Activated CD8-positive, alpha-beta memory T cell treated with anti-CD3 and anti-CD28 coated beads for 24 hours (primary cell): ENCODE measurements at regions not wholly inside any gene's neighbourhood (a gene's known extent, or its start where the extent isn't known, plus 50 kb on each side); places are given as distances from the start of the nearest gene placed in this dataset.
"Not testable (repeated sequence)": the region's sequence is repeated elsewhere in the genome, so short reads cannot be mapped to it uniquely, and the experiment has no call there.

Source experiments
- DNase-seq: peaks from one replicate; pipeline ENCODE4 v3.0.0-alpha.2; 2020

DNA sequence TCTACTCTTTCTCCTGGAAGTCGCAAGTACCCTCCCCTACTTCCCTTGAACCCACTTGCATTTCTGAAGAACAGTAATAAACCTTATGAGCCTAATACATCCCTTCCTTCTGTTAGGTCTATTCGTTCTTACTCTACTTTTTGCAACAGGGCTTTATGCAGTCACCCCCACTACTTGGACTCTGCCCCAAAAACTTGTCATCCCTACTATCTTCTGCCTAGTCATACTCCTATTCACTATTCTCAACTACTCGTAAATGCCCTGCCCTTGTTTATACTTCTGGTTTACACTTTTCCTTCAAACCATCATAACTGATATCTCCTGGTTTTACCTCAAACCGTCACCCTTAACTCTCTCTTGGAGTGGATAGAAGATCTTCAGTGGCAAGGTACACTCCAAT, 55.2 kb upstream of the SLIT2 start:
- DNase-seq = no peak

DNA sequence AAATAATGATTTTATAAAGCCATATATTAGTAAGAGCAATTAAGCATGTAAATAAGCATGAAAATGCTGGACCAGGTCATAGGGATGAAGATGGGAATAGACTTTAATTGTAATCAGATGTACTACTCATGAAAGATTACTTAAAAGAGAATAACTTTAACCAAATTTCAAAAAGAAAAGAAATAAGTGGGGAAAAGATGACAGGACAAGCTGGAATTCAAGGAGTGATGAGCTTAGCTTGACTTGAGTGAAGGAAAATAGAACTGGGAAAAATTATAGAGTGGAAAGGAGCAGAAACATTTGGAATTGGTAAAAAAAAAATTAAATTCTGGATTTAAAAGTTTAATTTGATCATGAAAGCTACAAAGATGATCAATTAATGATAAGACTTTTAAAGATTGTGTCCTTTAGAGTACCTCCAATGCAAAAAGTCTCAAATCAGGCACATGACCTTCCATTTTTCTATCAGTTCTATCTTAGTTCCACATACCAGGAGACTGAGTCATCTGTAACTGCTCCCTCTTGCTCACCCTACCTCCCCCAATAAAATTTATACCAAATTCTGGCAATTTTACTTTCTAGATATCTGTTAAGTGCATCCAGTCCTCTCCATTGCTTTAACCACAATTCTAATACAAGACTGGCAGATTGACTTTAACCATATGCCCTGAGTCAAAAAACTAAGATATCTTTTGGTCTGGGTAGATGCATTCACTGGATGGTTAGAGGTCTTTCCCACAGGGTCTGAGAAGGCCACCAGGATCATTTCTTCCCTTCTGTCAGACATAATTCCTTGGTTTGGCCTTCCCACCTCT, 56.4 kb upstream of the SLIT2 start:
- DNase-seq = no peak

DNA sequence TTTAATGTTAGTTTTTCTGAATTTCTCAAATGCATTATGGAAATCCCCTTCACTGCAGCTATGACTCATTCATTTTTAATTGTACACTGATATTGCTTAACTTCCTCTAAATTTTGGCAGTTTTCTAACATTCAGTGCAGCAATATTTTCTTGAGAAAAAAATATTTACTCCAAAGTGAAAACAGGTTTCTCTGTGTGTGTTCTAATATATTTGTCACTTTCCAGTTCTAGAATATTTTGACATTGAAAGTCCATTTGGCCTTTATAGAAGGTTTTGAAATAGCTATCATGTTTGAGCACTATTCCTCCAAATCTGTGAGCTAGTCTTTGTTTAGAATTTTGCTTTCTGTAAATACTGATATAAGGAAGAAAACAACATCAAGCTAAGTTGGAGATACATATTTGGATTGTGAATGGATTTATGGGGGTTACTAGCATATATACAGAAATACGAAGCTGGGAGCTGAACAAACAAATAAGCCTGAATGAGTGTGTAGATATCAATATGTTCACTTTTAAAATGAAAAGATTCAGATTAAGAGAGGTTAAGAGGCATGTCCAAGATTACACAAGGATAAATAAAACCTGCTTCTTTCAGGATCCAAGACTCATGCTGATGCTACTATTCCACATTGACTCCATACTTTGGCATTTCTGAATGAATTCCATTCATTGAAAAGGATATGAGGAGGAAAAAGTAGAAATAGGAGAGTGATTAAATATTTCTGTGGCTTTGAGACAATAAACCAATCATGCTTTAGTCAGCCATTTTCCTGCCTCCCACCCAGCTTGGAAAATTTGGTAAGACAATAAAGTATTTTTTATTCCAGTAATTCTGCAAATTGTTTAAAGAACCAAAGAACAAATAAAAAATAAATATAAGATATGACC, 57.3 kb upstream of the SLIT2 start:
- DNase-seq = no peak

DNA sequence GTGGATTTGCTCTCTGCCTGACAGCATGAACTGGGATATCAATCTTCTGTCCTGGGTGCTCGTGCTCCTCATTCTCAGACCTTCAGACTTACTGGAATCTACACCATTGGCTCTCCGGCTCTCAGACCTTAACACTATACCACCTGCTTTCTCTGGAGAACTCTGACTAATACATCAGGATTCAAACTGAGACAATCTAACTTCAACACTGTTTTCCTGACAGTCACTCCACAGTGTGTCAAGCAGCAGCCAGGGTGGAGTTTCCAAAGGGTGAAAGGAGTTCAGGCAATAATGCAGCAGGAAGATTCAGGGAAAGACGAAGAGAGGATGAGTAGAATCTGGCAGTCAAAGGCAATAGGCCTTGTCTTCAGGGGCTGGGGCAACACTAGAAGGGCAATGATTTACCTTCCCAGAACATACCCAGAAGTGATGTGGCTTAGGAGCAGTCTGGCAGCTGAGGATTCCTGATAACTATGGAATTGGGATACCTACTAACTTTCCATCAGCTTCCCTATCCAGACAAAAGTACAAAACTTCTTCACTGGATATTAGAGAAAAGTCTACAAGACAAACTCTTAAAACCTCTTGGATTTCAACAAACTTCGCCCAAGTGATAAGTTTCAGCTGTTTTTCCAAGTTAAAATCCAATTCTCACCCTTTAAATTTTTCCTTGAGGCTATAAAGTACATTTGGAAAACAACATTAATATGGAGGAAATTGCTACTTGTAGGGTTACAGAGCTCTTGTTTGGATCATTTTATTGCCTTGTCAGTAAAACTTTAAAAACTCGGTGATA, 58.4 kb upstream of the SLIT2 start:
- DNase-seq = no peak

DNA sequence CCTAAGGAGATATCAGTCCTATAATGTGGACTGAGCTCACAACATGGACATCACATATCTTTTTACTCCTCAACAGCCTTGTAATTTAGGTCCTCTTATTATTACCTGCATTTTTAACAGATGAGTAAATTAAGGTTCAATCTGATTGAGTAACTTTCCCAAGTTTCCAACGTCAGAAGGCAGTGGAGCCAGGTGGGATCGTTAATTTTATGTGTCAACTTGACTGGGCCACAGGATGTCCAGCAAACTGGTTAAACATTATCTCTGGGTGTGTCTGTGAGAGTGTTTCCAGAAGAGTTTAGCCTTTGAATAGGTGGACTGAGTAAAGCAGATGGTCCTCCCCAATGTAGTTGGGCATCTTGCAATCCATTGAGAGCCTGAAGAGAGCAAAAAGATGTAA, 59.0 kb upstream of the SLIT2 start:
- DNase-seq = no peak

DNA sequence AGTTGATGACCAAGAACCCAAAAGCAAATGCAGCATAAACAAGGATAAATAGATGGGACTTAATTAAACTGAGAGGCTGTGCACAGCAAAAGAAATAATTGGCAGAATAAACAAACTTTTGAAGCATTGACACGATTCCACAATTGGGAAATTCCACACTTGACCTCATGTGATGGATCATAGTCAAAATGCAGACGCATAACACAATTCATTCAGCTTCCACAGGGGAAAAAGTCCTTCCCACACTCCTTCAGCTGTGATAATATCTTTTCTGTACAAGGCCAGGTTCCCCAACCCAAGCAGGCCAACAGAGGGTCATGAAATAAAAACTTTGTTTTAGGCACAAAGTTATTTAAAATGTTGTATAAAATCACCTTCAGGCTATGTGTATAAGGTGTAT, 66.6 kb upstream of the SLIT2 start:
- no peak for DNase-seq

DNA sequence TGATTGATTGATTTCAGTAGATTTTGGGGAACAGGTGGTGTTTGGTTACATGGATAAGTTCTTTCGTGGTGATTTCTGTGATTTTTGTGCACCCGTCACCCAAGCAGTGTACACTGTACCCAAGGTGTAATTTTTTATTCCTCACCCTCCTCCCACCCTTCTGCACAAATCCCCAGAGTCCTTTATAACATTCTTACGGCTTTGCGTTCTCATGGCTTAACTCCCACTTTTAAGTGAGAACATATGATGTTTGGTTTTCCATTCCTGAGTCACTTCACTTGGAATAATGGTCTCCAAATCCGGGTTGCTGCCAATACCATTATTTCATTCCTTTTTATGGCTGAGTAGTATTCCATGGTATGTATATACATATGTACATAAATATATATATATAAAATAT, 68.6 kb upstream of the SLIT2 start:
- not testable (repeated sequence) for DNase-seq

DNA sequence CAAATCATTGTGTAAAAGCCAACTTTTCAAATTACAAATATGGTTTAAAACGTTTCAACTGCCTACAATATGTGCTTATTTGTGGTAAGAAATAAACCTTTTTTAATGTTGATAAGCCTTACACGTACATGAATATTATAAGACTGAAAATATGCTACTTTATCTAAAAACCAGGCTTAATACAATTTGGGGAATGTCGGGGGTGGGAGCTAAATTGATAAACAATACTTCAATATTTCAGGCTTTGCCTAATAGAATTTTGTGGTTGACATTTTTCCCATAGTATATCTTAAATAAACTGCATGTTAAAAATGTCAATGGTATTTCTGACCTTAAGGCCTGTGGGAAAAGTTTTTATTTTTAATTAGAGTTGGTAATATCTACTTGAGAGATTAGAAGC, 69.8 kb upstream of the SLIT2 start:
- no peak for DNase-seq

DNA sequence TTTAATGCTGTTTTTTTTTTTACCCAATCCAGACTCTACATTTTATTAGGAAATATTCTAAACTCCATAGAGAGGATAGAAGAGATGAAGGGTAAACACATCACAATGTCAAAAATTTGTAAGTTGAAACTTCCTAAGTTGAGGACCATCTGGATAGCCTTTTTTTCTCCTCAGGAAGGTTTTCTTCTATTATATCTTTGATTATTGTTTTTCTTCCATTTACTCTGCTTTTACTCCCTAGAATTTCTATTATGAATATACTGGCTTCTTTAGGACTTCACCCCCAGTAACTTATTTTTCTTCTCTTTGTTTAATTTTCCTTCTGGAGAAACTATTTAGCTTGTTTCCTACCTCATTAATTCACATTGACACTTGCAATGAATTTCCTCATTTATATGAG, 71.2 kb upstream of the SLIT2 start:
- no peak for DNase-seq

DNA sequence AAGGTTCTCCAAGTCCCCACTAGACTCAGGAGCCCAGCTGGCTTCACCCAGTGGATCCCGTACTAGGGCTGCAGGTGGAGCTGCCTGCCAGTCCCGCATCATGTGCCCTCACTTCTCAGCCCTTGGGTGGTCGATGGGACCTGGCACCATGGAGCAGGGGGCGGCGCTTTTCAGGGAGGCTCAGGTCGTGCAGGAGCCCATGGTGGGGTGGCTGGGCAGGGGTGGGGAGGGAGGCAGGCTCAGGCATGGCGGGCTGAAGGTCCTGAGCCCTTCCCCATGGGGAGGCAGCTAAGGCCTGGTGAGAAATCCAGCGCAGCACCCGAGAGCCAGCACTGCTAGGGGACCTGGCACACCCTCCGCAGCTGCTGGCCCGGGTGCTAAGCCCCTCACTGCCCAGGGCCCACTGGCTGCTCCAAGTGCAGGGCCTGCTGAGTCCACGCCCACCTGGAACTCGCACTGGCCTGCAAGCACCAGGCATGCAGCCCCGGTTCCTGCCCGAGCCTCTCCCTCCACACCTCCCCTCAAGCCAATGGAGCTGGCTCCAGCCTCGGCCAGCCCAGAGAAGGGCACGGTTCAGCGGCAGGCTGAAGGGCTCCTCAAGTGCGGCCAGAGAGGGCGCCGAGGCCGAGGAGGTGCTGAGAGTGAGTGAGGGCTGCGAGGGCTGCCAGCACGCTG, 72.7 kb upstream of the SLIT2 start:
- DNase-seq = no peak

DNA sequence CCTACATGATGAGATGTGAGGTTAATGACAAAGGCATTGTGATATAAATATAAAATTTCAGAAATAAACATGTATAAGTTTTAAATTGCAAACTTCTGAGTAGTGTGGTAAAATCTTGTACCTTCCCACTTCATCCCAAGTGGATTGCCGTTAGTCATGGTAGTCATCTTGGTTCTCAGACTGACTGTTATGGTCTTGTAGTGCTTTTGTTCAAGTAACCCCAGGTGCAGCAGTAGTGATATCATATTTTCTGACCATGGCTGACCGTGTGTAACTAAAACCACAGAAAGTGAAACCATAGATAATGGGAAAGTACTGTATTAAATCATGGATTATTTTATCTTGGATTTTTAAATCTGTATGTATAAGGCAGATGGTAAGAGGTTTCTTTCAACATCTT, 74.8 kb upstream of the SLIT2 start:
- DNase-seq = no peak

DNA sequence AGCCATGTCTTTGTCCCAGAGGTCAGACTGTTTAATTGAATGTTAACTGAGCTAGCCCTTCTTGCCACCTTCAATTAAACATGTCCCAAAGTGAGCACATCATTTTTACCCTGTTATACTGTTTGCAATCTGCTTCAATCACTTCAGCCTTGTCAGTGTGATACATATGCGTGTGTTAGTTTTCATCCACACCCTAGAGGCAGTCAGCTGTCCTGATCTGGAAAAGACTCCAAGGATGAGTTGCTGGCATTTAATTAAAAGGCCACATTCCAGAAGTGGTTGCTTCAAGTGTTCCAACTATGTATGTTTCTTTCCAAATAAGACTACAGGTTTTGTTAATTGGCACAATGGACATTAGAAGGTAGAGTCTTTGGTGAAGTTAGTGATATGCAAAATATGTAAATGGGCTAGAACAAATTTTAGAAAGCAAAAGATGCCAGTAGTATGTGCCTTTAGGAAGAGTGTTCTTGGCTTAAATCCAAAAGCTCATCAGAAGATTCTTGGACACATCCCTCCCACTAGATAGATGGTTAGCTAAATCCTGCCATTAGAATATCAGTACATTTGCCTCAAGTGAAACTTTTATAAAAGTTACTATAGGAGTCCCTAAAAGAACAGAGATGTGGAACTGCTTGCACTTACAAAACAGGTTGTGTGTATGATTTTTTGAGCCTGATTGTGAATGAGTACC, 79.5 kb upstream of the SLIT2 start:
- DNase-seq = no peak

DNA sequence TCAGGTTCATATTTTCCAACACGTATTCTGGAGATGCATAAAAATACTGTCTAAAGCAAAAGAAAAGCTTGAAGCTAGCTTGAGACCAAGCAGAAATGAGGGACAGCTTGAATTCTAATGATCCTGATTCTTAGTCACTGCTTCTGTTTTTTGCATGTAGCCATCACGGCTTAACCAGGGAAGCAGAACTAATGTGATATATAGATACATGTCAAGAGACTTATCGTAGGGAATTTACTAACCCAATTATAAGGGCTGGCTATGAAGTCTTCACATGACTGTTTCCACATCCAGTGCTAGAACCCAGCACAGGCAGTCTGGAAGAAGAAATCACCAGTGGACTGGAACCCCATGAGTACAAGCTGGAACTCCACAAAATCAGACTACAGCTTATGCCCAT, 85.2 kb upstream of the SLIT2 start:
- DNase-seq = no peak

DNA sequence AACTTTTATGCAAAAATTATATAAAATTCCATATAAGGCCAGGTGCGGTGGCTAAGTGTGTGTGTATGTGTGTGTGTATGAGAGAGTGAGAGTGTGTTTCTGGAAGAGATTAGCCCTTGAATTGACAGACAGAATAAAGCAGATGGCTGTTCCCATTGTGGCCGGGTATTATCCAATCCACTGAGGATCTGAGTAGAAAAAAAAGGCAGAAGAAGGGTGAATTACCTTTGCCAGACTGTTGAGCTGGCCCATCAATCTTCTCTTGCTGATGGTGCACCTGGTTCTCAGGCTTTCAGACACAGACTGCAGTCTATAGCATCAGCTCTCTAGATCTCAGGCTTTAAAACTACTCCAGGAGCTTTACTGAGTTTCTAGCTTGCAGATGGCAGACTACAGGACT, 92.2 kb upstream of the SLIT2 start:
- DNase-seq = no peak

DNA sequence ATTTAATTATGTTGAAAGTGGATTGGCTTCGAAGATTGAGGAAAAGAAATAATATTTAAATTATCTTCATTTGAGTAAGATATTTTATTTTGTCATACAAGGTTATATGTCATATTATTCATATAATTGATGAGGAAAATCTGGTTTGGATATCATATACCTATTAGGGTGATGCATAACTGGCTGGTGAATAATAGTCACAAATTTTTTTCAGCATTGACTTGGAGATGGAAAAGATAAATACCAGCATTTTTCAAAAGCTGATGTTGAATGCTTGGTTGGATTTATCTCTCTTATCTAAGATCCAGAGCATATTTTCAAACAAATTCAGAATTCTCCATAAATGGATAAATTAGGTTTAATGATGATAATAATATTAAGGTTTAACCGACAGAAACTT, 93.5 kb upstream of the SLIT2 start:
- no peak for DNase-seq

DNA sequence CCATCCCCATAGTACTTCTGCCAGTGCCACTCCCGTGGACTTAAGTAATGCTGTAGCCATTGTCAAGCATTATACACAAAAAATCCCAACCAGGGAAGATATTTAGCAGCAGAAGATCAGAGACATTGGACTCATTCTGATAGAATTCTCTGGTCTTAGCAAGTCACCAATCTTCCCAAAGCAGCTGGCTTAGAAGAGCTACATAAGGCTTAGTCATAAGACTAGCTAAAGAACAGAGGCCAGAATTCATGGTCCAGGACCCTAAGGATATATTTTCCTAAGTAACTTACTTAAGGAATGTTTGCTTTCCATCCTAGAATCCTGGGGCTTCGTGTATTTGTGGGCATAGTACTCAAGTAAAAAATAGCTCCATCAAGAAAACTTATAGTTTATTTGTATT, 100.3 kb upstream of the SLIT2 start:
- no peak for DNase-seq

DNA sequence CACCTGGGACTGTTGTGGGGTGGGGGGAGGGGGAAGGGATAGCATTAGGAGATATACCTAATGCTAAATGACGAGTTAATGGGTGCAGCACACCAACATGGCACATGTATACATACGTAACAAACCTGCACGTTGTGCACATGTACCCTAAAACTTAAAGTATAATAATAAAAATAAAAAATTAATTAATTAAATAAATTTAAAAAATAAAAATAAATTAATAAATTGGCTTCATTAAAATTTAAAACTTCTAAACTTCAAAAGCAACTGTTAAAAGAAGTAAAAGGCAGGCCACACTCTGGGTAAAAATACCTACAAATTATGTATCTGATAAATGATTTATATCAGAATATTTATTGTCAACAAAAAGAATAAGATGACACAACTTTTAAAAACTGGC, 102.6 kb upstream of the SLIT2 start:
- DNase-seq = not testable (repeated sequence)

DNA sequence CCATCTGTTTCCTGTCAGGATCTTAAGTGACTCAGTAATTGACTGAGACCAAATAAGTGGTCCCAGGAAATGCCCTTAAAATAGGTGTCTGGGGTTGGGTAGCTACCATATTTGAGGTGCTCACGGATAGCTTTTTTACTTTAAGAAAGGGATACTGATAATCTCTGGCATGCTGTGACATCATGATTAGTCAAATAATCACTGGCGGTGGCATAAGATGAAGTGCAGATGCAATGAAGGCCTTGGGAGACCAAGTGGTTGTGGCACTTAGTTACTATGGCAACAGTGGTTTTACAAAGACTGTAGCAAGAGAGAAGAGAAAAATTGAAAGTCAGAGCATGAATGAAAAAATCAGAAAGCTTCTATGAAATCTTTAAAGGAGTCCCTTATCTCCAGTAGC, 114.5 kb upstream of the SLIT2 start:
- no peak for DNase-seq

DNA sequence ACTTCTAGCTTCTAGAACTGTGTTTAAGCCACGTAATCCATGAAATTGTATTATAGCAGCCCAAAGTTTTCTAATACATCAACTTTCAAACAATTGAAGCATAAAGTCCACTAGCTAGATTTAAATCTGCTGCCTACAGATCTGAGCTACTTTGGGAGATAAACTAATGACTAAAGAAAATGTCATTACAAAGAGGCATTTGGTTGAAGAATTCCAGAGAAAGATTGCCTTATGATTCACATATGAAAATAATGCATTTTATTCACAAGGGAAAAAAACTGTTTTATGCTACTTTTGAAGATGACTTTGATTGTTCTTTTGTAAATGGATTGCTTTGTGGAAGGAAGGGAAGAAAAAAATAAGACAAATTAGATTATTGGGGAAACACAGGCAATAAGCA, 124.1 kb upstream of the SLIT2 start:
- no peak for DNase-seq

DNA sequence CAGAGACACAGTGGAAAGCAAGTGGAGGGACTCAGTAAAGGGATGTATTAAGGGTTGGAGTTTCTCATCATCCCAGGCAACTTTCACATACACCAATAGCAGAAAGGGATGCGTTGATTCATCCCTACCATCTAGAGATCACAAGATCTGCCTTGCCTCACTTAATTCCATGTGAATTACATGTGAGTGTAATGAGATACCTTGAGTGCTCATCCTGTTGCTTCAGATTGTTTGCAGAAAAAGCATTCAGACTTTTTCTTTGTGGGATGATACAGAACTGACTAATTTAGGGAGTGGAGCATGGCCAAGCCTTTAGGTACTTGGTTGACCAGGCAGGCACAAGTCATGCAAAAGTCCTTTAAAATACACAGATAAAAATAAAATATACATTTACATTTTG, 124.8 kb upstream of the SLIT2 start:
- DNase-seq = no peak

DNA sequence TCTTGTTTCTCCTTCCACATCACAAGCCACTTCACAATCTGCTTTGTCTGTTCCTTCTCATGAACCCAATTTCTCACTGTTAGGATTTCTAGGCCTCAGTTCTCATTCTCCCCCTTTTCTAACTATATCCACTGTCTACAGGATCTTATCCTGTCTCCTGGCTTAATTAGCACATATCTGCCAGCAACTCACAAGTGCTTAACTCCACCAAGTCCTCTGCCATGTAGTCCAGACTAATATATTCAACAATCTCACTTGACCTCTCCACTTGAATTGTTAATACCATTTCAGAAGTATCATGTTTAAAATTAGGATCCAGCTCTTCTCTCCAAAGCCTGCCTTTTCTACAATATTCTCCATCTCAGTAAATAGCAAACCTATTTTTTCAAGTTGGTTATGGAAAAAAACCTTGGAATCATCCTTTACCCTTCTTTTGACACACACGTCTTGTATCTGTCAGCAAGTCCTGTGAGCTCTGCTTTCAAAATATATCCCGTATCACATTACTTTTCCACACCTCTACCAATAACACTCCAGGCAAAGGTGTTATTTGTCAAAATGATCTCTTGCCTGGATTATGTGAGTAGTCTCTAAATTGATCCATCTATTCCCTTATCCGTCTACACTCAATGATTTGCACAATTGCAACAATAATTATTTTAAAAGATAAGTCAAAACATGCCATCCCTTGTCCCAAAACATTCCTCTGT, 127.2 kb upstream of the SLIT2 start:
- no peak for DNase-seq
